Keratinocyte (primary cell): ENCODE measurements at regions not wholly inside any gene's neighbourhood (a gene's known extent, or its start where the extent isn't known, plus 50 kb on each side); places are given as distances from the start of the nearest gene placed in this dataset.

Experiments used
- DNase-seq: peaks from one replicate; pipeline ENCODE4 v3.0.0-alpha.2; 2011; ENCODE audit warnings: low read depth, missing footprints, low spot score
- FAIRE-seq: peaks from 2 replicates; lab custom pipeline; 2011; peaks lifted over from hg19 to GRCh38; lab: Jason Lieb, UNC
- H2AFZ ChIP-seq: 2 replicates; pipeline ENCODE4 v1.6.0; 2012; ENCODE audit warnings: low read length, control low read depth, inconsistent platforms; ENCODE audit not compliant: control insufficient read depth
- H3K27ac ChIP-seq: 2 replicates; pipeline ENCODE4 v1.5.1; 2011; ENCODE audit warnings: low read length; ENCODE audit not compliant: control insufficient read depth, insufficient read depth
- H3K27me3 ChIP-seq: 3 replicates; pipeline ENCODE4 v1.6.0; 2011; ENCODE audit warnings: low read length; ENCODE audit not compliant: control insufficient read depth, insufficient read depth; ENCODE audit errors: extremely low read depth
- H3K36me3 ChIP-seq, 2 experiments: 2 replicates in 1 of 2; 3 replicates in 1 of 2; pipeline ENCODE4 v1.5.1; 2011; ENCODE audit warnings: low read length in 2 of 2, mild to moderate bottlenecking in 1 of 2; ENCODE audit not compliant: control insufficient read depth in 2 of 2, insufficient read depth in 2 of 2; ENCODE audit errors: extremely low read depth in 1 of 2
- H3K4me1 ChIP-seq: 3 replicates; pipeline ENCODE4 v1.5.1; 2011; ENCODE audit warnings: low read length; ENCODE audit not compliant: control insufficient read depth, insufficient read depth; ENCODE audit errors: extremely low read depth
- H3K4me2 ChIP-seq: 3 replicates; pipeline ENCODE4 v1.6.0; 2011; ENCODE audit warnings: low read depth, low read length; ENCODE audit not compliant: control insufficient read depth, insufficient read depth; ENCODE audit errors: extremely low read depth
- H3K4me3 ChIP-seq, 3 experiments: fragments of 200-600 bp in 1 of 3; sonication (generic) in 1 of 3; 2 replicates in 2 of 3; 3 replicates in 1 of 3; pipeline ENCODE4 v1.5.1; 2011 to 2016; ENCODE audit warnings: low read length in 3 of 3, mild to moderate bottlenecking in 3 of 3, control low read depth in 2 of 3, inconsistent platforms in 1 of 3, low read depth in 1 of 3, mixed read lengths in 1 of 3, mixed run types in 1 of 3, moderate library complexity in 1 of 3; ENCODE audit not compliant: control insufficient read depth in 2 of 3, insufficient read depth in 2 of 3; ENCODE audit errors: extremely low read depth in 1 of 3
- H3K79me2 ChIP-seq: 2 replicates; pipeline ENCODE4 v1.6.0; 2012; ENCODE audit warnings: low read length; ENCODE audit not compliant: control insufficient read depth, insufficient read depth
- H3K9ac ChIP-seq: 3 replicates; pipeline ENCODE4 v1.6.0; 2011; ENCODE audit warnings: low read length; ENCODE audit not compliant: control insufficient read depth, insufficient read depth; ENCODE audit errors: extremely low read depth
- H3K9me1 ChIP-seq: 3 replicates; pipeline ENCODE4 v1.6.0; 2011; ENCODE audit warnings: low read length; ENCODE audit not compliant: control insufficient read depth, insufficient read depth; ENCODE audit errors: extremely low read depth
- H3K9me3 ChIP-seq: 2 replicates; pipeline ENCODE4 v1.5.1; 2012; ENCODE audit warnings: low read depth, low read length; ENCODE audit not compliant: control insufficient read depth
- H4K20me1 ChIP-seq: 3 replicates; pipeline ENCODE4 v1.6.0; 2011; ENCODE audit warnings: low read length; ENCODE audit not compliant: control insufficient read depth, insufficient read depth; ENCODE audit errors: extremely low read depth
- CTCF ChIP-seq, 3 experiments: IDR thresholded peaks in 1 of 3; conservative IDR thresholded peaks in 1 of 3; optimal IDR thresholded peaks in 1 of 3; 2 replicates in 2 of 3; 3 replicates in 1 of 3; pipeline versions ENCODE3 to v1.5.1; 2011; ENCODE audit warnings: low read length in 3 of 3, mild to moderate bottlenecking in 3 of 3, moderate library complexity in 2 of 3, control low read depth in 1 of 3, inconsistent platforms in 1 of 3; ENCODE audit not compliant: insufficient read depth in 2 of 3; ENCODE audit errors: extremely low read depth in 1 of 3
- EZH2 ChIP-seq: IDR thresholded peaks from one replicate; pipeline ENCODE4 v1.6.1; 2012; ENCODE audit warnings: inconsistent platforms, mild to moderate bottlenecking, low read length, moderate library complexity
- dilution Hi-C: fragments of 300-500 bp; cut with MboI; formaldehyde crosslinking; loops from one replicate; pipeline ENCODE4 v1.7.0; 2020; ENCODE audit warnings: low sequenced_read_pairs; ENCODE audit not compliant: extremely low pct_ligation_motif_present

GRCh38 chr7:96786261-96786997, 76.8 kb upstream of the SEM1 start:
- H3K27me3 ChIP-seq, result no peaks in the 10 kb centered on the region
- no peaks in the 10 kb centered on the region for H3K79me2 ChIP-seq
- dilution Hi-C loops, result no loop called here
- H3K9me1 ChIP-seq, result no peaks in the 10 kb centered on the region
- peak overlapping the region in 1 of 3 experiments; percentile 41 for H3K4me3 ChIP-seq
- H2AFZ ChIP-seq, result peak overlapping the region; percentile 78
- H3K36me3 ChIP-seq, result no peaks in the 10 kb centered on the region
- FAIRE-seq (peak; percentile 80), DNase-seq (no peak)
- no peak overlapping the region for H3K27ac ChIP-seq
- TF ChIP-seq CTCF (optimal IDR thresholded peaks at IDR 0.05 in 1 of 3, IDR thresholded peaks at IDR 0.05 in 1 of 3, conservative IDR thresholded peaks at IDR 0.05 in 1 of 3; ENCODE audit: extremely low read depth in 1 of 3, insufficient read depth in 2 of 3, low read length in 3 of 3) (no peak), EZH2 (no peak)
- H4K20me1 ChIP-seq, result no peaks in the 10 kb centered on the region
- H3K4me2 ChIP-seq, result peak overlapping the region; percentile 68
- no peak overlapping the region for H3K9ac ChIP-seq
- no peaks in the 10 kb centered on the region for H3K9me3 ChIP-seq
- H3K4me1 ChIP-seq, result peaks cover 6% of the 10 kb centered on the region

GRCh38 chr7:96786998-96787395, 77.4 kb upstream of the SEM1 start:
- no peaks in the 10 kb centered on the region for H3K36me3 ChIP-seq
- no peaks in the 10 kb centered on the region for H3K79me2 ChIP-seq
- FAIRE-seq (no peak), DNase-seq (no peak)
- no peak overlapping the region for H3K9ac ChIP-seq
- H4K20me1 ChIP-seq, result no peaks in the 10 kb centered on the region
- TF ChIP-seq EZH2 (no peak), CTCF (optimal IDR thresholded peaks at IDR 0.05 in 1 of 3, IDR thresholded peaks at IDR 0.05 in 1 of 3, conservative IDR thresholded peaks at IDR 0.05 in 1 of 3; ENCODE audit: extremely low read depth in 1 of 3, insufficient read depth in 2 of 3, low read length in 3 of 3) (no peak)
- H3K4me3 ChIP-seq, result no peak overlapping the region
- H2AFZ ChIP-seq, result no peak overlapping the region
- H3K4me2 ChIP-seq, result peak overlapping the region; percentile 68
- no peak overlapping the region for H3K27ac ChIP-seq
- H3K27me3 ChIP-seq, result no peaks in the 10 kb centered on the region
- H3K9me1 ChIP-seq, result no peaks in the 10 kb centered on the region
- dilution Hi-C loops, result no loop called here
- H3K9me3 ChIP-seq, result no peaks in the 10 kb centered on the region
- peaks cover 6% of the 10 kb centered on the region for H3K4me1 ChIP-seq
